ENCODE measurements at regions not wholly inside any gene's neighbourhood (a gene's known extent, or its start where the extent isn't known, plus 50 kb on each side); places are given as distances from the start of the nearest gene placed in this dataset.
"Not testable (repeated sequence)": the region's sequence is repeated elsewhere in the genome, so short reads cannot be mapped to it uniquely, and the experiment has no call there.

GRCh38 chr4:128444544-128445302 lies 157.1 kb upstream of the PGRMC2 start:
- no peak for TF ChIP-seq CTCF (IDR thresholded peaks at IDR 0.05; ENCODE audit: low read depth, low read length)
- no peak for DNase-seq (ENCODE audit: extremely low read depth, low read depth)

- no peak for TF ChIP-seq CTCF (IDR thresholded peaks at IDR 0.05; ENCODE audit: low read depth, low read length)
- DNase-seq (ENCODE audit: extremely low read depth, low read depth): no peak
Observed at GRCh38 chr4:128440923-128441322, 153.3 kb upstream of the PGRMC2 start.

- not testable (repeated sequence) for DNase-seq (ENCODE audit: extremely low read depth, low read depth)
Observed at GRCh38 chr4:128437023-128437422, 149.4 kb upstream of the PGRMC2 start.

- not testable (repeated sequence) for DNase-seq (ENCODE audit: extremely low read depth, low read depth)
Observed at GRCh38 chr4:128429023-128429613, 141.5 kb upstream of the PGRMC2 start.

- no peak for DNase-seq (ENCODE audit: extremely low read depth, low read depth)
- no peak for TF ChIP-seq CTCF (IDR thresholded peaks at IDR 0.05; ENCODE audit: low read depth, low read length)
Observed at GRCh38 chr4:128428397-128428796, 140.8 kb upstream of the PGRMC2 start.

- DNase-seq (ENCODE audit: extremely low read depth, low read depth): peak; percentile 32
- TF ChIP-seq CTCF (IDR thresholded peaks at IDR 0.05; ENCODE audit: low read depth, low read length): peak; percentile 47
Observed at GRCh38 chr4:128427832-128428366, 140.3 kb upstream of the PGRMC2 start.

- DNase-seq (ENCODE audit: extremely low read depth, low read depth): peak; percentile 8
- TF ChIP-seq CTCF (IDR thresholded peaks at IDR 0.05; ENCODE audit: low read depth, low read length): no peak
Observed at GRCh38 chr4:128424527-128425497, 137.2 kb upstream of the PGRMC2 start.

- DNase-seq (ENCODE audit: extremely low read depth, low read depth): not testable (repeated sequence)
Observed at GRCh38 chr4:128422296-128422695, 134.7 kb upstream of the PGRMC2 start.

Data from AG09319 (cell line).